H9 (cell line): ENCODE measurements at regions not wholly inside any gene's neighbourhood (a gene's known extent, or its start where the extent isn't known, plus 50 kb on each side); places are given as distances from the start of the nearest gene placed in this dataset.

ENCODE experiments used
- DNase-seq: peaks from one replicate; pipeline ENCODE4 v3.0.0-alpha.2; 2017
- H2AFZ ChIP-seq: one replicate; pipeline ENCODE4 v1.6.1; 2013; ENCODE audit warnings: mild to moderate bottlenecking, low read length, control low read depth, moderate library complexity
- H2AK5ac ChIP-seq: 2 replicates; pipeline ENCODE4 v1.6.1; 2013; ENCODE audit warnings: low read length, control low read depth, mixed read lengths; ENCODE audit not compliant: insufficient read length
- H2BK120ac ChIP-seq: one replicate; pipeline ENCODE4 v1.6.1; 2013; ENCODE audit warnings: low read depth, mild to moderate bottlenecking, low read length, control low read depth, inconsistent platforms; ENCODE audit not compliant: poor library complexity, severe bottlenecking
- H2BK12ac ChIP-seq: 2 replicates; pipeline ENCODE4 v1.6.1; 2013; ENCODE audit warnings: low read length, control low read depth, mixed read lengths, low read depth; ENCODE audit not compliant: insufficient read length
- H2BK15ac ChIP-seq: 2 replicates; pipeline ENCODE4 v1.6.1; 2013; ENCODE audit warnings: low read depth, low read length, control low read depth
- H2BK20ac ChIP-seq: one replicate; pipeline ENCODE4 v1.6.1; 2013; ENCODE audit warnings: low read depth, mild to moderate bottlenecking, low read length, control low read depth, inconsistent platforms; ENCODE audit not compliant: poor library complexity, severe bottlenecking
- H2BK5ac ChIP-seq: 2 replicates; pipeline ENCODE4 v1.6.1; 2013; ENCODE audit warnings: low read length, control low read depth, mixed read lengths; ENCODE audit not compliant: insufficient read length
- H3K14ac ChIP-seq: 2 replicates; pipeline ENCODE4 v1.6.1; 2013; ENCODE audit warnings: low read length, control low read depth; ENCODE audit not compliant: insufficient read depth
- H3K18ac ChIP-seq: 2 replicates; pipeline ENCODE4 v1.6.1; 2013; ENCODE audit warnings: low read depth, mild to moderate bottlenecking, mixed read lengths, low read length, control low read depth; ENCODE audit not compliant: insufficient read length
- H3K23ac ChIP-seq: 2 replicates; pipeline ENCODE4 v1.6.1; 2013; ENCODE audit warnings: low read length, control low read depth, mixed read lengths, low read depth; ENCODE audit not compliant: insufficient read length
- H3K23me2 ChIP-seq: 2 replicates; pipeline ENCODE4 v1.6.1; 2013; ENCODE audit warnings: low read depth, mild to moderate bottlenecking, mixed read lengths, low read length, control low read depth; ENCODE audit not compliant: insufficient read length, poor library complexity, severe bottlenecking
- H3K27ac ChIP-seq: 2 replicates; pipeline ENCODE4 v1.5.1; 2013; ENCODE audit warnings: low read length, control low read depth, mixed read lengths, low read depth; ENCODE audit not compliant: insufficient read length
- H3K27me3 ChIP-seq: 2 replicates; pipeline ENCODE4 v1.6.1; 2013; ENCODE audit warnings: low read length, control low read depth, inconsistent platforms; ENCODE audit not compliant: insufficient read depth
- H3K4ac ChIP-seq: 2 replicates; pipeline ENCODE4 v1.6.1; 2013; ENCODE audit warnings: low read depth, mild to moderate bottlenecking, control low read depth, inconsistent platforms, low read length, moderate library complexity
- H3K4me1 ChIP-seq: 2 replicates; pipeline ENCODE4 v1.6.1; 2013; ENCODE audit warnings: low read length, control low read depth, inconsistent platforms; ENCODE audit not compliant: insufficient read depth
- H3K4me2 ChIP-seq: 2 replicates; pipeline ENCODE4 v1.6.1; 2013; ENCODE audit warnings: low read length, control low read depth, mixed read lengths; ENCODE audit not compliant: insufficient read length, insufficient read depth
- H3K56ac ChIP-seq: 2 replicates; pipeline ENCODE4 v1.6.1; 2013; ENCODE audit warnings: low read depth, mild to moderate bottlenecking, mixed read lengths, low read length, control low read depth; ENCODE audit not compliant: insufficient read length
- H3K79me1 ChIP-seq: 2 replicates; pipeline ENCODE4 v1.6.1; 2013; ENCODE audit warnings: low read depth, mild to moderate bottlenecking, moderate library complexity, low read length, control low read depth, inconsistent platforms; ENCODE audit not compliant: insufficient read depth, poor library complexity, severe bottlenecking
- H3K79me2 ChIP-seq: 2 replicates; pipeline ENCODE4 v1.6.1; 2013; ENCODE audit warnings: low read length, control low read depth, inconsistent platforms; ENCODE audit not compliant: insufficient read depth
- H3K9ac ChIP-seq: 2 replicates; pipeline ENCODE4 v1.6.1; 2013; ENCODE audit warnings: low read length, control low read depth, mixed read lengths; ENCODE audit not compliant: insufficient read length; ENCODE audit errors: extremely low read depth
- H3K9me3 ChIP-seq: one replicate; pipeline ENCODE4 v1.6.1; 2013; ENCODE audit warnings: low read depth, low read length, inconsistent platforms; ENCODE audit not compliant: control insufficient read depth
- H3T11ph ChIP-seq: one replicate; pipeline ENCODE4 v1.6.1; 2013; ENCODE audit warnings: mild to moderate bottlenecking, low read length, control low read depth, inconsistent platforms
- H4K20me1 ChIP-seq: one replicate; pipeline ENCODE4 v1.6.1; 2013; ENCODE audit not compliant: control insufficient read depth, insufficient read length, insufficient read depth
- H4K5ac ChIP-seq: 2 replicates; pipeline ENCODE4 v1.6.1; 2013; ENCODE audit warnings: low read depth, mild to moderate bottlenecking, mixed read lengths, low read length, control low read depth; ENCODE audit not compliant: insufficient read length
- H4K8ac ChIP-seq: replicated peaks from 2 replicates; pipeline ENCODE4 v1.6.1; 2013; ENCODE audit warnings: low read length, control low read depth, mixed read lengths, low read depth; ENCODE audit not compliant: insufficient read length
- H4K91ac ChIP-seq: 2 replicates; pipeline ENCODE4 v1.6.1; 2013; ENCODE audit warnings: low read depth, mild to moderate bottlenecking, moderate library complexity, mixed read lengths, low read length, control low read depth; ENCODE audit not compliant: insufficient read length
- H3K27ac Mint-ChIP-seq, 3 experiments: 2 replicates in 2 of 3; 3 replicates in 1 of 3; pipeline ENCODE4 v1.8.0; 2020 to 2021; ENCODE audit warnings: mixed read lengths in 3 of 3, mild to moderate bottlenecking in 1 of 3, moderate library complexity in 1 of 3
- H3K27me3 Mint-ChIP-seq: 2 replicates; pipeline ENCODE4 v1.8.0; 2021; ENCODE audit warnings: low read depth, mild to moderate bottlenecking, moderate library complexity, mixed read lengths
- H3K36me3 Mint-ChIP-seq, 3 experiments: 2 replicates in 2 of 3; 3 replicates in 1 of 3; pipeline ENCODE4 v1.8.0; 2020 to 2021; ENCODE audit warnings: low read depth in 3 of 3, mixed read lengths in 3 of 3; ENCODE audit not compliant: insufficient read depth in 1 of 3
- H3K4me1 Mint-ChIP-seq, 2 experiments: 2 replicates each; pipeline ENCODE4 v1.8.0; 2020; ENCODE audit warnings: mixed read lengths in 2 of 2
- H3K4me3 Mint-ChIP-seq, 2 experiments: 2 replicates in 1 of 2; 3 replicates in 1 of 2; pipeline ENCODE4 v1.8.0; 2020 to 2021; ENCODE audit warnings: mild to moderate bottlenecking in 2 of 2, mixed read lengths in 2 of 2, moderate library complexity in 1 of 2
- H3K9me3 Mint-ChIP-seq, 2 experiments: 2 replicates in 1 of 2; 3 replicates in 1 of 2; pipeline ENCODE4 v1.8.0; 2020; ENCODE audit warnings: mild to moderate bottlenecking in 2 of 2, mixed read lengths in 2 of 2, moderate library complexity in 1 of 2
- WGBS: extraction: QIAGEN DNeasy Blood & Tissue Kit; methylation state at CpG from one replicate; pipeline ENCODE4 v1.1.7; 2013; ENCODE audit warnings: missing lambda C conversion rate, low lambda C conversion rate, mixed read lengths; ENCODE audit not compliant: insufficient read length; ENCODE audit errors: extremely low coverage; 5-methylcytosine and 5-hydroxymethylcytosine counted together
- TF ChIP-seq, protein P1 (sequence below): fragments of 200-600 bp; sonication (generic); conservative IDR thresholded peaks from 3 replicates; pipeline ENCODE4 v1.8.0; 2021; ENCODE audit warnings: antibody characterized with exemption, mild to moderate bottlenecking

DNA sequence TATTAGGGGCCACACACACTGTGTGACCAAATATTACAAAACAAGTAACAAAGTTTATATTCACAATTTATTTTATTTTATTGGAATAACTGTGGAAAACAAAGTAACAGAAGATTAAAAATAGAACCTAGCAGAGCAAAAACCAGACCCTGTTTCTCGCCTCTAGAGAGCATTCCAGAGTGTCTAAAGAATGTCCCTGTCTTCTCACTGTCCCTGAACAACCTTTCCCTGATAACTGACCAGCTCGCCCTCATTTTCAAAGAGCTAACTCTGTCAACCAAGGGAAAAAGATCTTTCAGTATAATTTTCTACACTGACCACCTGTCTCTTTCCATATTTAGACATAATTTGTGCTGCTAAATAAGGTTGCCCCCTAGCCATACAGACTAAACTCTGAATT is 646.9 kb downstream of the USP25 start:
- no peaks in the 10 kb centered on the region for H3K36me3 Mint-ChIP-seq
- H3K23ac ChIP-seq: no peak overlapping the region
- H2BK15ac ChIP-seq: no peak overlapping the region
- H2AFZ ChIP-seq: no peak overlapping the region
- no peak overlapping the region for H3T11ph ChIP-seq
- no peak overlapping the region for H2BK5ac ChIP-seq
- no peak overlapping the region for H3K14ac ChIP-seq
- DNase-seq: no peak
- H3K79me1 ChIP-seq: no peaks in the 10 kb centered on the region
- no peak overlapping the region for H3K18ac ChIP-seq
- no peaks in the 10 kb centered on the region for H3K9me3 Mint-ChIP-seq
- no peaks in the 10 kb centered on the region for H3K79me2 ChIP-seq
- H3K4me1 ChIP-seq: no peaks in the 10 kb centered on the region
- H3K4me1 Mint-ChIP-seq: 0 out of 4 replicates have a peak, but pooled peaks cover 0 to 3% of the 10 kb centered on the region in 2 experiments
- H2BK20ac ChIP-seq: no peak overlapping the region
- no peaks in the 10 kb centered on the region for H3K27me3 Mint-ChIP-seq
- H2BK120ac ChIP-seq: no peak overlapping the region
- H3K4ac ChIP-seq: no peak overlapping the region
- no peak overlapping the region for H2AK5ac ChIP-seq
- H3K9me3 ChIP-seq: no peaks in the 10 kb centered on the region
- H4K8ac ChIP-seq: no peak overlapping the region
- H3K27me3 ChIP-seq: no peaks in the 10 kb centered on the region
- H3K23me2 ChIP-seq: no peaks in the 10 kb centered on the region
- no peak overlapping the region for H3K4me2 ChIP-seq
- H4K91ac ChIP-seq: no peak overlapping the region
- H3K56ac ChIP-seq: no peak overlapping the region
- no peak overlapping the region for H3K9ac ChIP-seq
- no peak overlapping the region for H3K27ac ChIP-seq
- no peaks in the 10 kb centered on the region for H4K20me1 ChIP-seq
- WGBS: no CpG with 5 or more reads among the region's 2 CpGs
- H3K27ac Mint-ChIP-seq: no peak overlapping the region
- no peak overlapping the region for H3K4me3 Mint-ChIP-seq
- H4K5ac ChIP-seq: no peak overlapping the region
- TF ChIP-seq, protein P1, sequence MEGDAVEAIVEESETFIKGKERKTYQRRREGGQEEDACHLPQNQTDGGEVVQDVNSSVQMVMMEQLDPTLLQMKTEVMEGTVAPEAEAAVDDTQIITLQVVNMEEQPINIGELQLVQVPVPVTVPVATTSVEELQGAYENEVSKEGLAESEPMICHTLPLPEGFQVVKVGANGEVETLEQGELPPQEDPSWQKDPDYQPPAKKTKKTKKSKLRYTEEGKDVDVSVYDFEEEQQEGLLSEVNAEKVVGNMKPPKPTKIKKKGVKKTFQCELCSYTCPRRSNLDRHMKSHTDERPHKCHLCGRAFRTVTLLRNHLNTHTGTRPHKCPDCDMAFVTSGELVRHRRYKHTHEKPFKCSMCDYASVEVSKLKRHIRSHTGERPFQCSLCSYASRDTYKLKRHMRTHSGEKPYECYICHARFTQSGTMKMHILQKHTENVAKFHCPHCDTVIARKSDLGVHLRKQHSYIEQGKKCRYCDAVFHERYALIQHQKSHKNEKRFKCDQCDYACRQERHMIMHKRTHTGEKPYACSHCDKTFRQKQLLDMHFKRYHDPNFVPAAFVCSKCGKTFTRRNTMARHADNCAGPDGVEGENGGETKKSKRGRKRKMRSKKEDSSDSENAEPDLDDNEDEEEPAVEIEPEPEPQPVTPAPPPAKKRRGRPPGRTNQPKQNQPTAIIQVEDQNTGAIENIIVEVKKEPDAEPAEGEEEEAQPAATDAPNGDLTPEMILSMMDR: no peak
- H2BK12ac ChIP-seq: no peak overlapping the region
